H9 (cell line): ENCODE measurements at regions not wholly inside any gene's neighbourhood (a gene's known extent, or its start where the extent isn't known, plus 50 kb on each side); places are given as distances from the start of the nearest gene placed in this dataset.

Source experiments
- DNase-seq: peaks from one replicate; pipeline ENCODE4 v3.0.0-alpha.2; 2017
- H2AFZ ChIP-seq: one replicate; pipeline ENCODE4 v1.6.1; 2013; ENCODE audit warnings: mild to moderate bottlenecking, low read length, control low read depth, moderate library complexity
- H2AK5ac ChIP-seq: 2 replicates; pipeline ENCODE4 v1.6.1; 2013; ENCODE audit warnings: low read length, control low read depth, mixed read lengths; ENCODE audit not compliant: insufficient read length
- H2BK120ac ChIP-seq: one replicate; pipeline ENCODE4 v1.6.1; 2013; ENCODE audit warnings: low read depth, mild to moderate bottlenecking, low read length, control low read depth, inconsistent platforms; ENCODE audit not compliant: poor library complexity, severe bottlenecking
- H2BK12ac ChIP-seq: 2 replicates; pipeline ENCODE4 v1.6.1; 2013; ENCODE audit warnings: low read length, control low read depth, mixed read lengths, low read depth; ENCODE audit not compliant: insufficient read length
- H2BK15ac ChIP-seq: 2 replicates; pipeline ENCODE4 v1.6.1; 2013; ENCODE audit warnings: low read depth, low read length, control low read depth
- H2BK20ac ChIP-seq: one replicate; pipeline ENCODE4 v1.6.1; 2013; ENCODE audit warnings: low read depth, mild to moderate bottlenecking, low read length, control low read depth, inconsistent platforms; ENCODE audit not compliant: poor library complexity, severe bottlenecking
- H2BK5ac ChIP-seq: 2 replicates; pipeline ENCODE4 v1.6.1; 2013; ENCODE audit warnings: low read length, control low read depth, mixed read lengths; ENCODE audit not compliant: insufficient read length
- H3K14ac ChIP-seq: 2 replicates; pipeline ENCODE4 v1.6.1; 2013; ENCODE audit warnings: low read length, control low read depth; ENCODE audit not compliant: insufficient read depth
- H3K18ac ChIP-seq: 2 replicates; pipeline ENCODE4 v1.6.1; 2013; ENCODE audit warnings: low read depth, mild to moderate bottlenecking, mixed read lengths, low read length, control low read depth; ENCODE audit not compliant: insufficient read length
- H3K23ac ChIP-seq: 2 replicates; pipeline ENCODE4 v1.6.1; 2013; ENCODE audit warnings: low read length, control low read depth, mixed read lengths, low read depth; ENCODE audit not compliant: insufficient read length
- H3K23me2 ChIP-seq: 2 replicates; pipeline ENCODE4 v1.6.1; 2013; ENCODE audit warnings: low read depth, mild to moderate bottlenecking, mixed read lengths, low read length, control low read depth; ENCODE audit not compliant: insufficient read length, poor library complexity, severe bottlenecking
- H3K27ac ChIP-seq: 2 replicates; pipeline ENCODE4 v1.5.1; 2013; ENCODE audit warnings: low read length, control low read depth, mixed read lengths, low read depth; ENCODE audit not compliant: insufficient read length
- H3K27me3 ChIP-seq: 2 replicates; pipeline ENCODE4 v1.6.1; 2013; ENCODE audit warnings: low read length, control low read depth, inconsistent platforms; ENCODE audit not compliant: insufficient read depth
- H3K4ac ChIP-seq: 2 replicates; pipeline ENCODE4 v1.6.1; 2013; ENCODE audit warnings: low read depth, mild to moderate bottlenecking, control low read depth, inconsistent platforms, low read length, moderate library complexity
- H3K4me1 ChIP-seq: 2 replicates; pipeline ENCODE4 v1.6.1; 2013; ENCODE audit warnings: low read length, control low read depth, inconsistent platforms; ENCODE audit not compliant: insufficient read depth
- H3K4me2 ChIP-seq: 2 replicates; pipeline ENCODE4 v1.6.1; 2013; ENCODE audit warnings: low read length, control low read depth, mixed read lengths; ENCODE audit not compliant: insufficient read length, insufficient read depth
- H3K56ac ChIP-seq: 2 replicates; pipeline ENCODE4 v1.6.1; 2013; ENCODE audit warnings: low read depth, mild to moderate bottlenecking, mixed read lengths, low read length, control low read depth; ENCODE audit not compliant: insufficient read length
- H3K79me1 ChIP-seq: 2 replicates; pipeline ENCODE4 v1.6.1; 2013; ENCODE audit warnings: low read depth, mild to moderate bottlenecking, moderate library complexity, low read length, control low read depth, inconsistent platforms; ENCODE audit not compliant: insufficient read depth, poor library complexity, severe bottlenecking
- H3K79me2 ChIP-seq: 2 replicates; pipeline ENCODE4 v1.6.1; 2013; ENCODE audit warnings: low read length, control low read depth, inconsistent platforms; ENCODE audit not compliant: insufficient read depth
- H3K9ac ChIP-seq: 2 replicates; pipeline ENCODE4 v1.6.1; 2013; ENCODE audit warnings: low read length, control low read depth, mixed read lengths; ENCODE audit not compliant: insufficient read length; ENCODE audit errors: extremely low read depth
- H3K9me3 ChIP-seq: one replicate; pipeline ENCODE4 v1.6.1; 2013; ENCODE audit warnings: low read depth, low read length, inconsistent platforms; ENCODE audit not compliant: control insufficient read depth
- H3T11ph ChIP-seq: one replicate; pipeline ENCODE4 v1.6.1; 2013; ENCODE audit warnings: mild to moderate bottlenecking, low read length, control low read depth, inconsistent platforms
- H4K20me1 ChIP-seq: one replicate; pipeline ENCODE4 v1.6.1; 2013; ENCODE audit not compliant: control insufficient read depth, insufficient read length, insufficient read depth
- H4K5ac ChIP-seq: 2 replicates; pipeline ENCODE4 v1.6.1; 2013; ENCODE audit warnings: low read depth, mild to moderate bottlenecking, mixed read lengths, low read length, control low read depth; ENCODE audit not compliant: insufficient read length
- H4K8ac ChIP-seq: replicated peaks from 2 replicates; pipeline ENCODE4 v1.6.1; 2013; ENCODE audit warnings: low read length, control low read depth, mixed read lengths, low read depth; ENCODE audit not compliant: insufficient read length
- H4K91ac ChIP-seq: 2 replicates; pipeline ENCODE4 v1.6.1; 2013; ENCODE audit warnings: low read depth, mild to moderate bottlenecking, moderate library complexity, mixed read lengths, low read length, control low read depth; ENCODE audit not compliant: insufficient read length
- H3K27ac Mint-ChIP-seq, 3 experiments: 2 replicates in 2 of 3; 3 replicates in 1 of 3; pipeline ENCODE4 v1.8.0; 2020 to 2021; ENCODE audit warnings: mixed read lengths in 3 of 3, mild to moderate bottlenecking in 1 of 3, moderate library complexity in 1 of 3
- H3K27me3 Mint-ChIP-seq: 2 replicates; pipeline ENCODE4 v1.8.0; 2021; ENCODE audit warnings: low read depth, mild to moderate bottlenecking, moderate library complexity, mixed read lengths
- H3K36me3 Mint-ChIP-seq, 3 experiments: 2 replicates in 2 of 3; 3 replicates in 1 of 3; pipeline ENCODE4 v1.8.0; 2020 to 2021; ENCODE audit warnings: low read depth in 3 of 3, mixed read lengths in 3 of 3; ENCODE audit not compliant: insufficient read depth in 1 of 3
- H3K4me1 Mint-ChIP-seq, 2 experiments: 2 replicates each; pipeline ENCODE4 v1.8.0; 2020; ENCODE audit warnings: mixed read lengths in 2 of 2
- H3K4me3 Mint-ChIP-seq, 2 experiments: 2 replicates in 1 of 2; 3 replicates in 1 of 2; pipeline ENCODE4 v1.8.0; 2020 to 2021; ENCODE audit warnings: mild to moderate bottlenecking in 2 of 2, mixed read lengths in 2 of 2, moderate library complexity in 1 of 2
- H3K9me3 Mint-ChIP-seq, 2 experiments: 2 replicates in 1 of 2; 3 replicates in 1 of 2; pipeline ENCODE4 v1.8.0; 2020; ENCODE audit warnings: mild to moderate bottlenecking in 2 of 2, mixed read lengths in 2 of 2, moderate library complexity in 1 of 2
- CTCF ChIP-seq: fragments of 200-600 bp; sonication (generic); conservative IDR thresholded peaks from 3 replicates; pipeline ENCODE4 v1.8.0; 2021; ENCODE audit warnings: antibody characterized with exemption, mild to moderate bottlenecking

- Mint-ChIP-seq H3K27me3 (no peaks in the 10 kb centered on the region), H3K4me1 (no peaks in the 10 kb centered on the region), H3K4me3 (no peak overlapping the region), H3K27ac (no peak overlapping the region), H3K36me3 (no peaks in the 10 kb centered on the region), H3K9me3 (no peaks in the 10 kb centered on the region; a peak in 1 of 5 replicates)
- TF ChIP-seq CTCF: no peak
- Histone ChIP-seq H2BK15ac (no peak overlapping the region), H3T11ph (no peak overlapping the region), H3K79me1 (no peaks in the 10 kb centered on the region), H3K79me2 (no peaks in the 10 kb centered on the region), H3K27ac (no peak overlapping the region), H3K18ac (no peak overlapping the region), H2AFZ (no peak overlapping the region), H2BK12ac (no peak overlapping the region), H3K23ac (no peak overlapping the region), H2AK5ac (no peak overlapping the region), H4K8ac (no peak overlapping the region), H3K56ac (no peak overlapping the region), H2BK20ac (no peak overlapping the region), H3K9ac (no peak overlapping the region), H2BK5ac (no peak overlapping the region), H4K91ac (no peak overlapping the region), H3K14ac (no peak overlapping the region), H3K4me1 (no peaks in the 10 kb centered on the region), H3K4me2 (no peak overlapping the region), H2BK120ac (no peak overlapping the region), H3K27me3 (no peaks in the 10 kb centered on the region), H3K9me3 (no peaks in the 10 kb centered on the region), H4K20me1 (no peaks in the 10 kb centered on the region), H3K23me2 (no peaks in the 10 kb centered on the region), H4K5ac (no peak overlapping the region), H3K4ac (no peak overlapping the region)
- DNase-seq: no peak
Observed at GRCh38 chr11:29009426-29009825, 901.2 kb downstream of the METTL15 start.
